PC-9 (cell line): ENCODE measurements at regions not wholly inside any gene's neighbourhood (a gene's known extent, or its start where the extent isn't known, plus 50 kb on each side); places are given as distances from the start of the nearest gene placed in this dataset.

Source experiments
- CTCF ChIP-seq: fragments of 200-600 bp; sonication (generic); conservative IDR thresholded peaks from 2 replicates; pipeline ENCODE4 v1.6.1; 2017; ENCODE audit warnings: mixed run types, antibody characterized with exemption, mild to moderate bottlenecking, moderate library complexity
- EZH2 ChIP-seq: fragments of 200-600 bp; sonication (generic); IDR thresholded peaks from 2 replicates; pipeline ENCODE4 v1.8.0; 2017; ENCODE audit warnings: antibody characterized with exemption, low read depth

DNA sequence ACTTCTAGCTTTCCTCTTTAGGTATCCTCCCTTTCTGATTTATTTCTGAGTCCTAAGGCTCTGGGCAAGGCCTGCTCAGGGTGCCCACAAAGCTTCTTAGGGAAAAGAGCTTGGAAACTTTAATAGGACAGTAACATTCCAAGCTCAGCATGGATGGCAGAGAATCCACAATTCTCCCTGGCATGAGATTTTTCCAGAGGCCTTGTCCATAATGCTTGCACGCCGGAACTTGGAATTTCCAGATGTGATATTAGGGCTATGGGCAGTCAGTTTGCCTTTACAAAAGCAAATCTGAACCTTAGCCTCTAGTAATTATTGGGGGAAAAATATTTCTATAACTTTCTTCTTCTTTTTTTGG, 139.0 kb upstream of the RBMS3 start:
- TF ChIP-seq CTCF = no peak
- TF ChIP-seq EZH2 = no peak
